Retinal pigment epithelial cell (primary cell): ENCODE measurements at regions not wholly inside any gene's neighbourhood (a gene's known extent, or its start where the extent isn't known, plus 50 kb on each side); places are given as distances from the start of the nearest gene placed in this dataset.

Source experiments
- DNase-seq: peaks from one replicate; pipeline ENCODE4 v3.0.0-alpha.2; 2010; ENCODE audit warnings: low read depth
- H3K4me3 ChIP-seq: 2 replicates; pipeline ENCODE4 v1.5.1; 2011; ENCODE audit warnings: mild to moderate bottlenecking, low read length, control low read depth, moderate library complexity
- CTCF ChIP-seq: conservative IDR thresholded peaks from 2 replicates; pipeline ENCODE4 v1.5.1; 2011; ENCODE audit warnings: low read depth, low read length, control low read depth, inconsistent platforms

GRCh38 chr12:58621126-58621525 lies 299.2 kb downstream of the LRIG3 start:
- DNase-seq = no peak
- no peak overlapping the region for H3K4me3 ChIP-seq
- TF ChIP-seq CTCF = no peak

GRCh38 chr12:58629376-58629775 lies 290.9 kb downstream of the LRIG3 start:
- H3K4me3 ChIP-seq = no peak overlapping the region
- DNase-seq = no peak
- no peak for TF ChIP-seq CTCF

- H3K4me3 ChIP-seq = no peak overlapping the region
- DNase-seq = no peak
- no peak for TF ChIP-seq CTCF
These were observed 286.8 kb downstream of the LRIG3 start for GRCh38 chr12:58633479-58633878.

- TF ChIP-seq CTCF = no peak
- peak; percentile 77 for DNase-seq
- no peak overlapping the region for H3K4me3 ChIP-seq
These were observed 280.9 kb downstream of the LRIG3 start for GRCh38 chr12:58639318-58639934.

- DNase-seq = no peak
- TF ChIP-seq CTCF = no peak
- no peak overlapping the region for H3K4me3 ChIP-seq
These were observed 280.0 kb downstream of the LRIG3 start for GRCh38 chr12:58640314-58640713.

- DNase-seq = no peak
- H3K4me3 ChIP-seq = no peak overlapping the region
- TF ChIP-seq CTCF = no peak
These were observed 274.4 kb downstream of the LRIG3 start for GRCh38 chr12:58645946-58646345.

- no peak overlapping the region for H3K4me3 ChIP-seq
- no peak for TF ChIP-seq CTCF
- no peak for DNase-seq
These were observed 272.8 kb downstream of the LRIG3 start for GRCh38 chr12:58647495-58647894.
